GM18861 (cell line): ENCODE measurements at regions not wholly inside any gene's neighbourhood (a gene's known extent, or its start where the extent isn't known, plus 50 kb on each side); places are given as distances from the start of the nearest gene placed in this dataset.
"Not testable (repeated sequence)": the region's sequence is repeated elsewhere in the genome, so short reads cannot be mapped to it uniquely, and the experiment has no call there.

ENCODE experiments used
- ATAC-seq: cut with Tn5 transposase; IDR thresholded peaks from one replicate; pipeline ENCODE4 v1.9.1; 2021; ENCODE audit not compliant: unreplicated experiment

- no peak for ATAC-seq
Observed at GRCh38 chr9:75274781-75275180, 186.5 kb downstream of the OSTF1 start.

- no peak for ATAC-seq
Observed at GRCh38 chr9:75282047-75282446, 193.7 kb downstream of the OSTF1 start.

- no peak for ATAC-seq
Observed at GRCh38 chr9:75289332-75289731, 201.0 kb downstream of the OSTF1 start.

GRCh38 chr9:75299324-75299723 is 211.0 kb downstream of the OSTF1 start:
- ATAC-seq = no peak

- ATAC-seq = no peak
Observed at GRCh38 chr9:75333624-75334023, 245.3 kb downstream of the OSTF1 start.

GRCh38 chr9:75358846-75359245 is 270.5 kb downstream of the OSTF1 start:
- no peak for ATAC-seq

- no peak for ATAC-seq
Observed at GRCh38 chr9:75359638-75360037, 271.3 kb downstream of the OSTF1 start.

GRCh38 chr9:75360252-75360651 is 271.9 kb downstream of the OSTF1 start:
- no peak for ATAC-seq

GRCh38 chr9:75362446-75362845 is 274.1 kb downstream of the OSTF1 start:
- not testable (repeated sequence) for ATAC-seq

- ATAC-seq = no peak
Observed at GRCh38 chr9:75365196-75365595, 276.9 kb downstream of the OSTF1 start.

- ATAC-seq = no peak
Observed at GRCh38 chr9:75369989-75370388, 281.7 kb downstream of the OSTF1 start.

- no peak for ATAC-seq
Observed at GRCh38 chr9:75372499-75373268, 284.4 kb downstream of the OSTF1 start.

GRCh38 chr9:75376680-75377254 is 288.5 kb downstream of the OSTF1 start:
- ATAC-seq = no peak

- ATAC-seq = no peak
Observed at GRCh38 chr9:75378036-75378435, 289.7 kb downstream of the OSTF1 start.

- ATAC-seq = no peak
Observed at GRCh38 chr9:75378926-75379325, 290.6 kb downstream of the OSTF1 start.

- ATAC-seq = no peak
Observed at GRCh38 chr9:75382126-75382525, 293.8 kb downstream of the OSTF1 start.

- ATAC-seq = not testable (repeated sequence)
Observed at GRCh38 chr9:75383420-75384034, 295.2 kb downstream of the OSTF1 start.

GRCh38 chr9:75385236-75385635 is 296.9 kb downstream of the OSTF1 start:
- no peak for ATAC-seq

GRCh38 chr9:75389101-75389500 is 300.8 kb downstream of the OSTF1 start:
- ATAC-seq = no peak

- ATAC-seq = no peak
Observed at GRCh38 chr9:75390951-75391350, 302.6 kb downstream of the OSTF1 start.

GRCh38 chr9:75391497-75391896 is 303.2 kb downstream of the OSTF1 start:
- no peak for ATAC-seq

- ATAC-seq = no peak
Observed at GRCh38 chr9:75395336-75395735, 307.0 kb downstream of the OSTF1 start.
